Activated CD8-positive, alpha-beta T cell treated with anti-CD3 and anti-CD28 coated beads for 36 hours (primary cell): ENCODE measurements at regions not wholly inside any gene's neighbourhood (a gene's known extent, or its start where the extent isn't known, plus 50 kb on each side); places are given as distances from the start of the nearest gene placed in this dataset.

Experiments
- ATAC-seq: fragments of 200-7000 bp; cut with Tn5 transposase; one replicate; pipeline ENCODE4 v1.10.0; 2021; ENCODE audit warnings: mild to moderate bottlenecking, moderate library complexity
- CTCF ChIA-PET: fragments of 350-600 bp; sonication (Branson Sonifier 250); formaldehyde crosslinking; loops from one replicate; lab custom pipeline; 2021; ENCODE audit warnings: antibody characterized with exemption; lab: Charles Lee
- POLR2A ChIA-PET: fragments of 350-600 bp; sonication (Branson Sonifier 250); formaldehyde crosslinking; loops from one replicate; lab custom pipeline; 2021; ENCODE audit warnings: antibody characterized with exemption; lab: Charles Lee
- DNase-seq: peaks from one replicate; pipeline ENCODE4 v3.0.0-alpha.2; 2020
- H3K27ac Mint-ChIP-seq: one replicate; pipeline ENCODE4 v1.8.0; 2021; ENCODE audit warnings: mild to moderate bottlenecking, mixed read lengths
- H3K27me3 Mint-ChIP-seq: one replicate; pipeline ENCODE4 v1.8.0; 2021; ENCODE audit warnings: mixed read lengths
- H3K36me3 Mint-ChIP-seq: one replicate; pipeline ENCODE4 v1.8.0; 2021; ENCODE audit warnings: low read depth, mixed read lengths
- H3K4me1 Mint-ChIP-seq: one replicate; pipeline ENCODE4 v1.8.0; 2021; ENCODE audit warnings: low read depth, mixed read lengths
- H3K4me3 Mint-ChIP-seq: one replicate; pipeline ENCODE4 v1.8.0; 2021; ENCODE audit warnings: mild to moderate bottlenecking, moderate library complexity, mixed read lengths
- H3K9me3 Mint-ChIP-seq: one replicate; pipeline ENCODE4 v1.8.0; 2021; ENCODE audit warnings: mixed read lengths
- intact Hi-C: fragments of 100-400 bp; cut with micrococcal nuclease; formaldehyde crosslinking; loops from one replicate; pipeline ENCODE4 v1.10.0; 2022
- TF ChIP-seq, protein P1 (sequence below): fragments of 200-600 bp; IDR thresholded peaks from one replicate; pipeline ENCODE4 v1.8.0; 2022; ENCODE audit warnings: antibody characterized with exemption, mild to moderate bottlenecking

DNA sequence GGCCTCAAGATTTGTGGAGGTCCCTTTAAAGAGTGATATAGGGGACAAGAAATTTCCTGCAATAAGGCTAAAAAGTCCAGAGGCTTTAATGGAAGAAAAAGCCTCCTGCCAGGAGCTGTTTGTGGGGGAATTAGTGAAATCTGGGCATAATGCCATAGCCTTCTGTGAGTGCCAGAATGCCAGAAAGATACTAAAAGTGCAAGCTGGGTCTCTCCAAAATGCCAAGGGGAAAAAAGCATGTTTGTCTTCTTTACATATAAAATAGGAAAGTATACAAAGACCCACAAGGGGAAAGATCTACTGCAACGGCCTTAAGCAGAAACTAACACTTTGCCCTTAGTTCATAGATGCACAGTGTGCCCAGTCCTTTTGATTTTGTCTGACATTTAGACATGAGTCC lies 647.7 kb upstream of the ZNF804A start:
- DNase-seq (no peak), ATAC-seq (no peak)
- Mint-ChIP-seq H3K9me3 (peaks cover 2% of the 10 kb centered on the region), H3K4me1 (no peaks in the 10 kb centered on the region), H3K27me3 (no peaks in the 10 kb centered on the region), H3K27ac (no peak overlapping the region), H3K4me3 (no peak overlapping the region), H3K36me3 (no peaks in the 10 kb centered on the region)
- ChIA-PET POLR2A (no interaction called here), CTCF (no interaction called here)
- TF ChIP-seq, protein P1, sequence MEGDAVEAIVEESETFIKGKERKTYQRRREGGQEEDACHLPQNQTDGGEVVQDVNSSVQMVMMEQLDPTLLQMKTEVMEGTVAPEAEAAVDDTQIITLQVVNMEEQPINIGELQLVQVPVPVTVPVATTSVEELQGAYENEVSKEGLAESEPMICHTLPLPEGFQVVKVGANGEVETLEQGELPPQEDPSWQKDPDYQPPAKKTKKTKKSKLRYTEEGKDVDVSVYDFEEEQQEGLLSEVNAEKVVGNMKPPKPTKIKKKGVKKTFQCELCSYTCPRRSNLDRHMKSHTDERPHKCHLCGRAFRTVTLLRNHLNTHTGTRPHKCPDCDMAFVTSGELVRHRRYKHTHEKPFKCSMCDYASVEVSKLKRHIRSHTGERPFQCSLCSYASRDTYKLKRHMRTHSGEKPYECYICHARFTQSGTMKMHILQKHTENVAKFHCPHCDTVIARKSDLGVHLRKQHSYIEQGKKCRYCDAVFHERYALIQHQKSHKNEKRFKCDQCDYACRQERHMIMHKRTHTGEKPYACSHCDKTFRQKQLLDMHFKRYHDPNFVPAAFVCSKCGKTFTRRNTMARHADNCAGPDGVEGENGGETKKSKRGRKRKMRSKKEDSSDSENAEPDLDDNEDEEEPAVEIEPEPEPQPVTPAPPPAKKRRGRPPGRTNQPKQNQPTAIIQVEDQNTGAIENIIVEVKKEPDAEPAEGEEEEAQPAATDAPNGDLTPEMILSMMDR, result no peak
- intact Hi-C loops, result no loop called here

DNA sequence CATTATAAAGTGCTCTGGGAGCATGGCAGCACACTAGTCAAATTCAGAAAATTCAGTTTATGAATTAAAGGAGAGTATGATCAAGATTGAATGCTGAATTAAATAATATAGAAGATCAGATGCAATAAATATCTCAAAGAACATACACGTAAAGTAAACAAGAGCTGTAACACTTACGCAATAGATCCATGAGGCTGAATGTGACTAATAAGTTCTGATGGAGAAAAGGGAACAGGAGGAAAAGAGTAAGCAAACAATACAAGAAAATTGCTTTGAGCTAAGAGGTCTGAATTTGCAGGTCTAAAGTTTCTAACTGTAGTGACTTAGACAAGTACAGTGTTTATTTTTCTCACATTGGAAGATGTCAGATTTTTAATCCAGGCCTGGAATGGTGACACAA lies 646.7 kb upstream of the ZNF804A start:
- H3K4me1 Mint-ChIP-seq, result no peaks in the 10 kb centered on the region
- no peak overlapping the region for H3K27ac Mint-ChIP-seq
- intact Hi-C loops, result no loop called here
- ChIA-PET CTCF (no interaction called here), POLR2A (no interaction called here)
- ATAC-seq (no peak), DNase-seq (no peak)
- TF ChIP-seq, protein P1, result no peak
- no peaks in the 10 kb centered on the region for H3K27me3 Mint-ChIP-seq
- H3K36me3 Mint-ChIP-seq, result no peaks in the 10 kb centered on the region
- peaks cover 2% of the 10 kb centered on the region for H3K9me3 Mint-ChIP-seq
- H3K4me3 Mint-ChIP-seq, result no peak overlapping the region

DNA sequence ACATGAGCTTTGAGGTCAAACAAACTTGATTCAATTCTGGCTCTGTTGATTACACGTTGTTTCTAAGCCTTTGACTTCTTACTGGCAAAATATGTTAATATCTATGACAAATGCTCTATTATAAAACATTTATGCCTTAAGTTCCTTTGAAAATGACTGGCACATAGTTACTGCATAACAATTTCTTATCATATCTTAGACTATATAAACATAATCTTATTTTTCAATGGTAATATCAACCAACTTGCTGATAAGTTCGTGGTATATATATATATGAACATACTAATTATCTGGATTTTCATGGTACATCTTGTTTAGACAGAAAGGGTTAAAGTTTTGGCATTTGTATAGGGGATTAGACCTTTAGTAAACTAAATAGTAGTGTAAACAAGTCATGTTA lies 645.6 kb upstream of the ZNF804A start:
- Mint-ChIP-seq H3K9me3 (peaks cover 2% of the 10 kb centered on the region), H3K27ac (no peak overlapping the region), H3K27me3 (no peaks in the 10 kb centered on the region), H3K36me3 (no peaks in the 10 kb centered on the region), H3K4me1 (no peaks in the 10 kb centered on the region), H3K4me3 (no peak overlapping the region)
- ATAC-seq (no peak), DNase-seq (no peak)
- ChIA-PET POLR2A (no interaction called here), CTCF (no interaction called here)
- TF ChIP-seq, protein P1, result no peak
- intact Hi-C loops, result no loop called here

DNA sequence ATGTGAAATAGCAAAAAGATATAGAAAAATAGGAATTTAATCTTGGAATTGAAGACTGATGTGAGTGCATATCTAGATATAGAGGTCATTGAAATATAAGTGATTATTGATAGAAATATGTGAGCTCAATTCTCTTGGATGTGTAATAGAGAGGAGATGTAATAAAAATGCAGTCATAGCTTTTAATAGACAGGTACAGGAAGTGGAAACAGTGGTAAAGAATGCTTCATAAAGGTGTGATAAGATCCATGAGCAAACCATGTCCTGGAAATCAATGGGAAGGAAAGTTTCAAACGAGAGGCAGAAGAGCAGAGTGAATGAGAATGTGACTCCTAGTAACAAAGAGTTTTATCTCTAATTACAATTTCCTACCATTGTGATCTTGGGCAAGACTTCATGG lies 634.7 kb upstream of the ZNF804A start:
- intact Hi-C loops, result no loop called here
- CTCF ChIA-PET, result no interaction called here
- H3K4me1 Mint-ChIP-seq, result no peaks in the 10 kb centered on the region
- DNase-seq (no peak), ATAC-seq (no peak)
- H3K27me3 Mint-ChIP-seq, result no peaks in the 10 kb centered on the region
- POLR2A ChIA-PET, result no interaction called here
- H3K9me3 Mint-ChIP-seq, result no peaks in the 10 kb centered on the region
- H3K36me3 Mint-ChIP-seq, result no peaks in the 10 kb centered on the region
- TF ChIP-seq, protein P1, result no peak
- H3K27ac Mint-ChIP-seq, result no peak overlapping the region
- H3K4me3 Mint-ChIP-seq, result no peak overlapping the region

DNA sequence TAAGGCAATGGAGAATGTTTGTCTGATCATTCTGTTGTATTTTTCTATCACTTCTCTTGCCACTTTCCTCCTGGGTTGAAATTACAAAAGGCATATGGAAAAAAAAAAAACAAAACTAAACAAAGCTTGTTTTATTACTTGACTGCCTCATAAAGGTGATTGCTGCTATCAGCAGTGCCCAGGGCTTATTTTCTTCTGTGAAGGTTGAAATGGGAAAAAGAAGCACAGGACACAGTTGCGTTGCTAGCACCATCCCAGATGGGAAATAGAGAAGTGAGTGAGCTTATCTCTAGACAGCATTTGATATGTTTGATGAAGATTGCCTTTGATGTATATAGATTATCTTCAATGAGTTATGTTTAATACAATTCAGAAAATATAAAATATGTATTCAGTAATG lies 633.8 kb upstream of the ZNF804A start:
- CTCF ChIA-PET, result no interaction called here
- no peak for DNase-seq
- Mint-ChIP-seq H3K36me3 (no peaks in the 10 kb centered on the region), H3K27me3 (no peaks in the 10 kb centered on the region), H3K27ac (no peak overlapping the region), H3K9me3 (no peaks in the 10 kb centered on the region), H3K4me3 (no peak overlapping the region), H3K4me1 (no peaks in the 10 kb centered on the region)
- intact Hi-C loops, result no loop called here
- ATAC-seq, result no peak
- POLR2A ChIA-PET, result no interaction called here
- TF ChIP-seq, protein P1, result no peak
